BJ (cell line): ENCODE measurements at regions not wholly inside any gene's neighbourhood (a gene's known extent, or its start where the extent isn't known, plus 50 kb on each side); places are given as distances from the start of the nearest gene placed in this dataset.
"Not testable (repeated sequence)": the region's sequence is repeated elsewhere in the genome, so short reads cannot be mapped to it uniquely, and the experiment has no call there.

Experiments
- CTCF ChIA-PET: fragments of 350-600 bp; formaldehyde crosslinking; extraction: SDS; loops from one replicate; lab custom pipeline; 2021; ENCODE audit warnings: antibody characterized with exemption, inconsistent platforms; lab: Yijun Ruan, JAX
- POLR2A ChIA-PET: fragments of 300-600 bp; sonication (Branson Sonifier 250); formaldehyde crosslinking; extraction: SDS; loops from one replicate; lab custom pipeline; 2021; ENCODE audit warnings: antibody characterized with exemption; lab: Charles Lee
- DNase-seq: peaks from one replicate; pipeline ENCODE4 v3.0.0-alpha.2; 2011; ENCODE audit warnings: low read depth
- H3K27me3 ChIP-seq: 2 replicates; pipeline ENCODE4 v1.6.0; 2011; ENCODE audit warnings: low read length; ENCODE audit not compliant: control insufficient read depth, insufficient read depth
- H3K36me3 ChIP-seq: 2 replicates; pipeline ENCODE4 v1.5.1; 2011; ENCODE audit warnings: low read length; ENCODE audit not compliant: control insufficient read depth, insufficient read depth
- H3K4me3 ChIP-seq: 2 replicates; pipeline ENCODE4 v1.5.1; 2011; ENCODE audit warnings: low read depth, mild to moderate bottlenecking, control low read depth, low read length
- TF ChIP-seq, protein P1 (sequence below): IDR thresholded peaks from 2 replicates; pipeline ENCODE4 v1.5.1; 2011; ENCODE audit warnings: low read depth, mild to moderate bottlenecking, control low read depth, inconsistent platforms, low read length, moderate library complexity; ENCODE audit not compliant: insufficient read depth

DNA sequence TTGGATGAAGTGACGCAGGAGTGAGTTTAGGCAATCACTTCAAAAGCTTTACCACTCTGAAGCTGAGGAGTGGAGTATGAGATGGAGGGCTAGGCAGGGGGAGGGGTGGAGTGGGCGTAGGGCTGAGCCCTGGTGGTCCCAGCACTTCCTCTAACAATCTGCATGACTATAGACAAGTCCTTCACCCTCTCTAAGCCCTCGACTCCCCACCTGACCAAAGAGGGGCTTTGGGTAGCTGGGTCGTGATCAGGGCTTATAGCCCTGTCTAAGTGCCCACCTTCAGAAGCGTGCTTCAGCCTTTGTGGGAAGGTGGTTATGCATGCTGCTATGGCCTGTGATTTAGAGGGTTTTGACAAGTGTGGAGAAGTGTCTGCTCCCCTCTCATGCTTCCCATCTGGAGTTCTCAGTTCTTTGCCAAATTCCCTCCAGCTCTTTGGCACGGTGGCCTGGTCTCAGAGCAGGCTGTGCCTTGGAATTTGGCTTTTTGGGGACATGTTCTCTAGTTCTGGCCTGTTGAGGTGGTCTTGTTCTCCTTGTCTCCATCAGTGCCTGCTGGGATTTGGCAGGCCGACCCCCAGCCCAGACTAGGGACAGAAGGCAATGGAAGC lies 53.0 kb downstream of the ACTBL2 start:
- DNase-seq = no peak
- POLR2A ChIA-PET = no interaction called here
- H3K27me3 ChIP-seq = no peaks in the 10 kb centered on the region
- H3K36me3 ChIP-seq = no peaks in the 10 kb centered on the region
- TF ChIP-seq, protein P1, sequence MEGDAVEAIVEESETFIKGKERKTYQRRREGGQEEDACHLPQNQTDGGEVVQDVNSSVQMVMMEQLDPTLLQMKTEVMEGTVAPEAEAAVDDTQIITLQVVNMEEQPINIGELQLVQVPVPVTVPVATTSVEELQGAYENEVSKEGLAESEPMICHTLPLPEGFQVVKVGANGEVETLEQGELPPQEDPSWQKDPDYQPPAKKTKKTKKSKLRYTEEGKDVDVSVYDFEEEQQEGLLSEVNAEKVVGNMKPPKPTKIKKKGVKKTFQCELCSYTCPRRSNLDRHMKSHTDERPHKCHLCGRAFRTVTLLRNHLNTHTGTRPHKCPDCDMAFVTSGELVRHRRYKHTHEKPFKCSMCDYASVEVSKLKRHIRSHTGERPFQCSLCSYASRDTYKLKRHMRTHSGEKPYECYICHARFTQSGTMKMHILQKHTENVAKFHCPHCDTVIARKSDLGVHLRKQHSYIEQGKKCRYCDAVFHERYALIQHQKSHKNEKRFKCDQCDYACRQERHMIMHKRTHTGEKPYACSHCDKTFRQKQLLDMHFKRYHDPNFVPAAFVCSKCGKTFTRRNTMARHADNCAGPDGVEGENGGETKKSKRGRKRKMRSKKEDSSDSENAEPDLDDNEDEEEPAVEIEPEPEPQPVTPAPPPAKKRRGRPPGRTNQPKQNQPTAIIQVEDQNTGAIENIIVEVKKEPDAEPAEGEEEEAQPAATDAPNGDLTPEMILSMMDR = no peak
- H3K4me3 ChIP-seq = no peak overlapping the region
- CTCF ChIA-PET = no interaction called here

DNA sequence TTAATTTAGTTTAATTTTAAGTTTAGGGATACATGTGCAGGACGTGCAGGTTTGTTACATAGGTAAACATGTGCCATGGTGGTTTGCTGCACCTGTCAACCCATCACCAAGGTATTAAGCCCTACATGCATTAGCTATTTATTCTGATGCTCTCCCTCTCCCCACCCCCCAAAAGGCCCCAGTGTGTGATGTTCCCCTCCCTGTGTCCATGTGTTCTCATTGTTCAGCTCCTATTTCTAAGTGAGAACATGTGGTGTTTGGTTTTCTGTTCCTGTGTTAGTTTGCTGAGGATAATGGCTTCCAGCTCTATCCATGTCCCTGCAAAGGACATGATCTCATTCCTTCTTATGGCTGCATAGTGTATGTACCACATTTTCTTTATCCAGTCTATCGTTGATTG lies 53.6 kb downstream of the ACTBL2 start:
- CTCF ChIA-PET, H3K27me3 ChIP-seq, POLR2A ChIA-PET, H3K4me3 ChIP-seq, DNase-seq, H3K36me3 ChIP-seq: not testable (repeated sequence)

DNA sequence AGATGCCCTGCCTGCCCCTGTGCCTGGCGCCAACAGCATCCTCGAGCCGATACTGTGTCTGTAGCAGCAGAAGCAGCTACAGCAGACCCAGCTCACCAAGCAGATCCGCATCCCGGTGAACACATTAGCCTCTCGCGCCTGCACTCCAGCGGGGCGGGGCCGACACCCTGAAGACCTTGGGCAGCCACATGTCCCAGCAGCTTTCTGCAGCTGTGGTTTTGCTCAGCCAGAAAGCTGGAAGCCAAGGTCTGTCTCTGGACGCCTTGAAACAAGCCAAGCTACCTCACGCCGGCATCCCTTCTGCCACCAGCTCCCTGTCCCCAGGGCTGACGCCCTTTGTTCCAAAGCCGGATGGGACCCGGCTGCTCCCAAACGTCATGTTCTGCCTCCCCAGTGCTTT lies 59.6 kb downstream of the ACTBL2 start:
- CTCF ChIA-PET = interaction anchor here (2.0 kb wide), 1 partner anchor 11 kb away, joined by 8 read pairs; no protein-coding TSS in a partner anchor
- TF ChIP-seq, protein P1 = no peak
- no peak for DNase-seq
- Histone ChIP-seq H3K4me3 (no peak overlapping the region), H3K27me3 (no peaks in the 10 kb centered on the region), H3K36me3 (no peaks in the 10 kb centered on the region)
- POLR2A ChIA-PET = interaction anchor here (0.5 kb wide), 1 partner anchor 13 kb away, joined by 5 read pairs; no protein-coding TSS in a partner anchor

DNA sequence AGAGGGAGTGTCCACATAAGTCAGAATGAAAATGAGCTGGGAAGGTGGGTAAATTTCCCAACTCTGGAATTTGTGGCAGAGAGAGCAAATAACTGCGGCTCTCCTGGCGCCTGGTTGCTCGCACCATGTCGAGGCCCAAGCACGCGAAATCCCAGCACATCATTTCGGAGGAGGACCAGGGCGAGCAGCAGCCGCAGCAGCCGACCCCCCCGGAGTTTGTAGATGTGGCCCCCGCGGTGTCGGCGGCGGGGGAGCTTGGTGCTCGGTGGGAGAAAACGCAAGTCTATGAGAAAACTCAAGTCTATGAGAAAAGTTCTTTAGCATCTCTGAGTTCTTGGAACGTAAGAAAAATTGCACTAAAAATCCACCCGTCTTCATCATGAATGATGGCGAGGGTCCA lies 60.3 kb downstream of the ACTBL2 start:
- ChIA-PET POLR2A (no interaction called here), CTCF (interaction anchor here (2.0 kb wide), 1 partner anchor 12 kb away, joined by 8 read pairs; no protein-coding TSS in a partner anchor)
- Histone ChIP-seq H3K36me3 (no peaks in the 10 kb centered on the region), H3K4me3 (no peak overlapping the region), H3K27me3 (no peaks in the 10 kb centered on the region)
- TF ChIP-seq, protein P1 = no peak
- DNase-seq = no peak

DNA sequence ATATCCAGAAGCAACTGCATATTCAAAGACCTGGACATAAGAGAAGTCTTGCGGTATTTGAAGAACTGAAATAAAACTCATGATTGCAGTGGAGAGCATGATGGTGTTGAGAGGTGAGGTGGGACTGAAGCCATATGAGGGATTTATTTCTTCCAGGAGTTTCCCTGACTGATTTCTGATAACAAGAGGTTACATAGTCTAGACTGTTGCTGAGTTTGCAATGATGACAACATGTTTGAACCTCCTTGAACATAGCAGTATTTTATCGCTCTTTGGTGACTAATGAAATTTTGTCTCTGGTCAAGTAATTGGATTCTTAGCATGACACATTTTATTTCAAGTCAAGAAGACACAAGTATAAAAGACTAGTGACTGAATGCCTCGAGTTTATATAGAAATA lies 61.8 kb downstream of the ACTBL2 start:
- no peaks in the 10 kb centered on the region for H3K36me3 ChIP-seq
- POLR2A ChIA-PET = no interaction called here
- CTCF ChIA-PET = interaction anchor here (1.0 kb wide), 1 partner anchor 11 kb away, joined by 3 read pairs; no protein-coding TSS in a partner anchor
- no peak for DNase-seq
- no peak overlapping the region for H3K4me3 ChIP-seq
- H3K27me3 ChIP-seq = no peaks in the 10 kb centered on the region
- TF ChIP-seq, protein P1 = no peak

DNA sequence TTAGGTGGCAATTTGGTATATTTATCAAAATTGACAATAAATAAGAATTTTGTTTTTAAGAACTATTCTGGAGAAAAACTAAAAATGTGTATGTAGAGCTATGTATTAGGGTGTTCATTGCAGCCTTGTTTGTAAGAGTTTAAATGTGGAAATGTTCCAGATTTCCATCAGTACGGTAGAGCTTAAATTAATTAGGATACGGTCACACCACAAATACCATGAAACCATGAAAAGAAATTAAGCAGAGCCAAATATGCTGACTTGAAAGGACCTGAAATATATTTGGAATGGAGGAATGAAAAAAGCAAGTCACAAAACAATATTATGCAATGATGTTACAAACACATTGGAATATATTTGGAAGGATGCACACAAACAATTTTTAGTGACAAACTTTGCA lies 64.6 kb downstream of the ACTBL2 start:
- DNase-seq = no peak
- POLR2A ChIA-PET = no interaction called here
- no peaks in the 10 kb centered on the region for H3K36me3 ChIP-seq
- H3K27me3 ChIP-seq = no peaks in the 10 kb centered on the region
- no peak overlapping the region for H3K4me3 ChIP-seq
- TF ChIP-seq, protein P1 = no peak
- CTCF ChIA-PET = no interaction called here
